ENCODE measurements at regions not wholly inside any gene's neighbourhood (a gene's known extent, or its start where the extent isn't known, plus 50 kb on each side); places are given as distances from the start of the nearest gene placed in this dataset.

DNA sequence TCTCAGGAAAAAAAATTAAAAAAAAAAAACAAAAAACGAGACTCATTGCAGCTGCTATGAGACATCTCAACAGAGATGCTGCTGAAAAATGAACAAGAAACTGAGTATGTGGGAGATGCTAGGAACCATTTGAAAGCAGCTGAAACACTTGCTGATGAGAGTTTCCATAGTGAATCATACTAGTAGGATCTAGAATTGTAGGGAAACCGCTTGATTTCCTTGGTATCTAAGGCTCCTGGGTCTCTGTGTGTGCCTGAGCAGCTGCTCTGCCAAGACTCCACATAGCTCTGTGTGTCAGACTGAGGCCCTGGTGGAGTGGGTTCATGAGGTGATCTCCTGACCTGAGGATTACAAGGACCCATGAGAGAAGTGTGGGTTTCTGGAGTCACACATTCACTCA, 313.4 kb upstream of the NECTIN3 start:
- no peak for DNase-seq
- Histone ChIP-seq H3K27me3 (no peaks in the 10 kb centered on the region), H3K9me3 (no peaks in the 10 kb centered on the region), H3K4me1 (no peaks in the 10 kb centered on the region), H3K27ac (no peak overlapping the region), H3K36me3 (no peaks in the 10 kb centered on the region), H3K4me3 (no peak overlapping the region)
- intact Hi-C loops (cut with DNase I): no loop called here
- TF ChIP-seq, protein P1, sequence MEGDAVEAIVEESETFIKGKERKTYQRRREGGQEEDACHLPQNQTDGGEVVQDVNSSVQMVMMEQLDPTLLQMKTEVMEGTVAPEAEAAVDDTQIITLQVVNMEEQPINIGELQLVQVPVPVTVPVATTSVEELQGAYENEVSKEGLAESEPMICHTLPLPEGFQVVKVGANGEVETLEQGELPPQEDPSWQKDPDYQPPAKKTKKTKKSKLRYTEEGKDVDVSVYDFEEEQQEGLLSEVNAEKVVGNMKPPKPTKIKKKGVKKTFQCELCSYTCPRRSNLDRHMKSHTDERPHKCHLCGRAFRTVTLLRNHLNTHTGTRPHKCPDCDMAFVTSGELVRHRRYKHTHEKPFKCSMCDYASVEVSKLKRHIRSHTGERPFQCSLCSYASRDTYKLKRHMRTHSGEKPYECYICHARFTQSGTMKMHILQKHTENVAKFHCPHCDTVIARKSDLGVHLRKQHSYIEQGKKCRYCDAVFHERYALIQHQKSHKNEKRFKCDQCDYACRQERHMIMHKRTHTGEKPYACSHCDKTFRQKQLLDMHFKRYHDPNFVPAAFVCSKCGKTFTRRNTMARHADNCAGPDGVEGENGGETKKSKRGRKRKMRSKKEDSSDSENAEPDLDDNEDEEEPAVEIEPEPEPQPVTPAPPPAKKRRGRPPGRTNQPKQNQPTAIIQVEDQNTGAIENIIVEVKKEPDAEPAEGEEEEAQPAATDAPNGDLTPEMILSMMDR (IDR thresholded peaks at IDR 0.05): no peak
- ATAC-seq: no peak

DNA sequence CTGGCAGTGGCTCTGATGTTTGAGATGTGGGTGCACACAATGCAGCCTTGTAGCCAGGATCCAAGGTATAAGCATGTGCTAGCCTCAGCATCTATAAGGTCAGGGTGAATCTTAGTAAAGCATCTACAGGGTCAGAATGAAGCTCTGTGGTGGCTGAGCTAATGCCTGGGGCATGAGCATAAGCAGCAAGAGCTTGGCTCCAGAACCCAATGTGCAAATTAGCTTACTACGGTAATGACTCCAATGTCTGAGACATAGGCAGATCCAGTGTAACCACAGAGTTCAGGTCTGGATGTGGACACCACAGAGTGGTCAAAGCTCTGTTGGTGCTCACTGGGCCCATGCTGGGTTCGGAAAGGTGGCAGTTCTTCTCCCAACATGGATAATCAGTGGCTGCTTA, 304.5 kb upstream of the NECTIN3 start:
- DNase-seq: no peak
- no peaks in the 10 kb centered on the region for H3K36me3 ChIP-seq
- no peaks in the 10 kb centered on the region for H3K27me3 ChIP-seq
- no peak overlapping the region for H3K27ac ChIP-seq
- intact Hi-C loops (cut with DNase I): no loop called here
- H3K9me3 ChIP-seq: no peaks in the 10 kb centered on the region
- no peak overlapping the region for H3K4me3 ChIP-seq
- no peak for ATAC-seq
- TF ChIP-seq, protein P1 (IDR thresholded peaks at IDR 0.05): no peak
- no peaks in the 10 kb centered on the region for H3K4me1 ChIP-seq

DNA sequence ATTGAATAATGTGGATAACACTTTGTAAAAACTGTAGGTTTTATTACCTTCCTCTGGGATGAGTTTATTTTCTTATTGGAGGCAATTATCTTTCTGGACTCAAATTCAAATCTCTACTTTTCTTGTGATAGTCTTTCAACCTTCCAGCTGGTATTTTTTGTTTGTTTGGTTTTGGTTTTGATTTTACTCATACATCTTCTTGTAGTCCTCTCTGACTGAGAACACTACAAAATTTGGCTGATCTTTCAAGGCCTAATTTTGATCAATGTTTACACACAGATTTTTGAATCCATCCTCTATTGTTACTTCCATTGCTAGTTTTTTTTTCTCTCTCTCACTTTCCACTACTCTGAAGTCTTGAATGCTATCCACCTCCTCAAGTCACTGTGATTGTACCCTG, 303.8 kb upstream of the NECTIN3 start:
- H3K36me3 ChIP-seq: no peaks in the 10 kb centered on the region
- no peak overlapping the region for H3K27ac ChIP-seq
- intact Hi-C loops (cut with DNase I): no loop called here
- H3K27me3 ChIP-seq: no peaks in the 10 kb centered on the region
- no peak overlapping the region for H3K4me3 ChIP-seq
- no peaks in the 10 kb centered on the region for H3K9me3 ChIP-seq
- DNase-seq: no peak
- TF ChIP-seq, protein P1 (IDR thresholded peaks at IDR 0.05): no peak
- no peaks in the 10 kb centered on the region for H3K4me1 ChIP-seq
- ATAC-seq: no peak

DNA sequence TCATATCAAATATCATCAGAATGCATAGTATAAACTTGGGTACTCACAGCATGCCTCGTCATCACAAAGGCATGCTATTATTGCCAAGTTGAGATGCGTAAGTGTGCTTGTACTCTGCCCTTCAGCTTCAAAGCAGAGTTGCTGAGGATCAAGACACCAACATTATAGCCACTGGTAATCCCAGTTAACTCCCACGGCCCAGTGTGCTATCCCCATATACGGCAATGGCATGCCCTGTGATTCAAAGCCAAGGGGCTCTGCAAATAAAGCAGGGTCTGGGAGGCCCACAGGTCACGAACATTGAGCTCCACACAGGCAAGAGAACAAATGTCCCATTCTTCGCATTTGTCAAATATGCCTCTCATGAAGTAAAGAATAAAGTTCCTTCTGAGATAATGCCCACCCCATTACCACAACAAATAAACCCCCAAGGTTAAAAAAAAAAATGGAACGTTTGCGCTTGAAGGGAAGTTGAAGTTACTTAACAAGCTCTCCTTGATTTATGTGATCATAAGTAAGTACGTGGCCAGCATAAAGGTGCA, 298.1 kb upstream of the NECTIN3 start:
- intact Hi-C loops (cut with DNase I): no loop called here
- no peak overlapping the region for H3K4me3 ChIP-seq
- no peaks in the 10 kb centered on the region for H3K36me3 ChIP-seq
- DNase-seq (no peak), ATAC-seq (no peak)
- no peaks in the 10 kb centered on the region for H3K4me1 ChIP-seq
- no peaks in the 10 kb centered on the region for H3K9me3 ChIP-seq
- no peaks in the 10 kb centered on the region for H3K27me3 ChIP-seq
- TF ChIP-seq, protein P1 (IDR thresholded peaks at IDR 0.05): no peak
- H3K27ac ChIP-seq: no peak overlapping the region

DNA sequence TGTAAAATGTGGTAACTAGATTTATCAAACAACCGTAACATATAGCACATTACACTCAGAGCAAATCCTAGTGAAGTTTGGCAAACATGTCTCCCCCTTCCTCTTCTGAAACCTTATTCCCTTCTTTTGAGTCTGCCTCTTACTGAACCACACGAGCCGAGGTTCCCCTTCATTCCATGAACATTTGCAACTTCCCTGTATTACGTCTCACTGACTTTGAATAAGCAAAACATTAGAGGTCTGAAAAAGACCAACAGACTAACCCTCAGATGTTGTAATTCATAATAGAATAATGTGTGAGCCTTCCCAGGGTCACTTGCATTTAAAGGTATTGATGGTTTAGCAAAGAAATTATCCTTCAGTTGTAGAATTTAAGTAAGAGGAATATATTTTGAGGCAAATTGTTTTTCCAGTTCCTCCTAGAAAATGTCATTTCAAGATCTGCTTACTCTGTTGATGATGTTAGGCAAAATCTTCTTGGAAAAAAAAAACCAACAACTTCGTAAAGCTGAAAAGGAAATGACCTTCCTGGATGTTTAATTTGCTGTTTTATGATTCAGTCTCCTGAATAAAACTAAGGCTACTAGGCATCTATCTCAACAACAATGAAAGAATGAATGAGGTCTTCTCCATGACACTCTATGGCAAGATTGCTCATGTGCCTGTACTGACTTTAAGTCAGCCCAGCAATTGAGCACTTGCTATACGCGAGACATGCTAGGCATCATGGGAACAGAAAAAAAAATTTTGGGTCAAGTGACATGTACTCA, 296.9 kb upstream of the NECTIN3 start:
- ATAC-seq (no peak), DNase-seq (no peak)
- Histone ChIP-seq H3K36me3 (no peaks in the 10 kb centered on the region), H3K27ac (no peak overlapping the region), H3K27me3 (no peaks in the 10 kb centered on the region), H3K4me1 (no peaks in the 10 kb centered on the region), H3K9me3 (no peaks in the 10 kb centered on the region), H3K4me3 (no peak overlapping the region)
- intact Hi-C loops (cut with DNase I): no loop called here
- TF ChIP-seq, protein P1 (IDR thresholded peaks at IDR 0.05): no peak

Measured in upper lobe of right lung (tissue), 1 donor.